ENCODE measurements at regions not wholly inside any gene's neighbourhood (a gene's known extent, or its start where the extent isn't known, plus 50 kb on each side); places are given as distances from the start of the nearest gene placed in this dataset.
"Not testable (repeated sequence)": the region's sequence is repeated elsewhere in the genome, so short reads cannot be mapped to it uniquely, and the experiment has no call there.

DNA sequence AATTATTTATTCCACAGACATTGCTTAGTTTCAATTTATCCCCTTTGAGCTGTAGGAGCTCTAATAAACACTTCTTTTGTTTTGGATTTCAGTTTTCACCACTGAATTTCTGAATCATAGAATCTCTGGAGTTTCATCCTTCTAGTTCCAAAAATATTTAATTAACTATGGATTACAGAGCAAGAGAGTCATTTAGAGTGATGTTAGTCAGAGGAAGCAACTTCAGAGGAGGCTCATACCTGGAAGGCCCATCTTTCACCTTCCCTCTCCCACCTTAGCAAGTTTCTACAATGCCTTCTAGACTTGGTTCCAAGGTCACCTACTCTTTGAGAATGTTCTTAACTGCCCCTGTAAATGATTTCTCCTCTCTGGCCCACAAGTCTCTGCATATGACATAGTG is 353.2 kb downstream of the SPRY2 start:
- no peak for DNase-seq (ENCODE audit: low spot score)
- Histone ChIP-seq H3K27me3 (replicated peaks; ENCODE audit: insufficient read depth, low read depth, low read length, poor library complexity) (no peaks in the 10 kb centered on the region), H3K27ac (ENCODE audit: low read depth, low read length, poor library complexity, severe bottlenecking) (no peak overlapping the region), H3K4me3 (ENCODE audit: low read depth, low read length, poor library complexity, severe bottlenecking) (no peak overlapping the region), H3K4me1 (ENCODE audit: insufficient read depth, low read length, poor library complexity, severe bottlenecking) (no peaks in the 10 kb centered on the region), H3K36me3 (ENCODE audit: insufficient read depth, low read length, poor library complexity, severe bottlenecking) (no peaks in the 10 kb centered on the region), H3K9me3 (ENCODE audit: low read depth, low read length, poor library complexity, severe bottlenecking) (no peaks in the 10 kb centered on the region)
- ChIA-PET POLR2A (ENCODE audit: low non-redundant PET) (no interaction called here), CTCF (no interaction called here)
- TF ChIP-seq, protein P1, sequence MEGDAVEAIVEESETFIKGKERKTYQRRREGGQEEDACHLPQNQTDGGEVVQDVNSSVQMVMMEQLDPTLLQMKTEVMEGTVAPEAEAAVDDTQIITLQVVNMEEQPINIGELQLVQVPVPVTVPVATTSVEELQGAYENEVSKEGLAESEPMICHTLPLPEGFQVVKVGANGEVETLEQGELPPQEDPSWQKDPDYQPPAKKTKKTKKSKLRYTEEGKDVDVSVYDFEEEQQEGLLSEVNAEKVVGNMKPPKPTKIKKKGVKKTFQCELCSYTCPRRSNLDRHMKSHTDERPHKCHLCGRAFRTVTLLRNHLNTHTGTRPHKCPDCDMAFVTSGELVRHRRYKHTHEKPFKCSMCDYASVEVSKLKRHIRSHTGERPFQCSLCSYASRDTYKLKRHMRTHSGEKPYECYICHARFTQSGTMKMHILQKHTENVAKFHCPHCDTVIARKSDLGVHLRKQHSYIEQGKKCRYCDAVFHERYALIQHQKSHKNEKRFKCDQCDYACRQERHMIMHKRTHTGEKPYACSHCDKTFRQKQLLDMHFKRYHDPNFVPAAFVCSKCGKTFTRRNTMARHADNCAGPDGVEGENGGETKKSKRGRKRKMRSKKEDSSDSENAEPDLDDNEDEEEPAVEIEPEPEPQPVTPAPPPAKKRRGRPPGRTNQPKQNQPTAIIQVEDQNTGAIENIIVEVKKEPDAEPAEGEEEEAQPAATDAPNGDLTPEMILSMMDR (conservative IDR thresholded peaks at IDR 0.05; ENCODE audit: low read depth, low read length): no peak
- no peak for TF ChIP-seq EZH2 (IDR thresholded peaks at IDR 0.05; ENCODE audit: borderline replicate concordance, low read depth, low read length, poor library complexity, severe bottlenecking)
- intact Hi-C loops (cut with micrococcal nuclease; ENCODE audit: unreplicated experiment): no loop called here
- no TSS peak for BruUV-seq (replicated peaks)

DNA sequence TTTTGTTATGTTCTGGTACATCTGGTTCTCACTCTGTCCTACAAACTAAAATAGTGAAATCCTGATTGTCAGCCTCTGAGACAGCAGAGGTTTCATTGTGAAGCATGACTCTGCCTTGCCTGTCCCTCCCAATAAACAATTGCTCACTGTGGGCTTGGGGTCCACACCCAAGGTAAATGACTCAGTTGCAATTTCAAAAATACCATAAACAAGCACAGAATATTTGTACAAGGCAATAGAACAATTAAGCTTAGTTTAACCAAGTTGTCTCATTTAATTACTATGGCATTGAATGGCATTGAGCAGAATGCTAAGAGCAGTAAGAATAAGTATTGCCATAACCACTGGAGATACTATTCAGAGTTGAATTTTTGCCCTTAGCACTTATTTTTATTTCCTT is 353.6 kb downstream of the SPRY2 start:
- Histone ChIP-seq H3K4me1 (ENCODE audit: insufficient read depth, low read length, poor library complexity, severe bottlenecking) (no peaks in the 10 kb centered on the region), H3K27ac (ENCODE audit: low read depth, low read length, poor library complexity, severe bottlenecking) (no peak overlapping the region), H3K27me3 (replicated peaks; ENCODE audit: insufficient read depth, low read depth, low read length, poor library complexity) (no peaks in the 10 kb centered on the region), H3K36me3 (ENCODE audit: insufficient read depth, low read length, poor library complexity, severe bottlenecking) (no peaks in the 10 kb centered on the region), H3K4me3 (ENCODE audit: low read depth, low read length, poor library complexity, severe bottlenecking) (no peak overlapping the region), H3K9me3 (ENCODE audit: low read depth, low read length, poor library complexity, severe bottlenecking) (no peaks in the 10 kb centered on the region)
- BruUV-seq (replicated peaks): no TSS peak
- TF ChIP-seq, protein P1 (conservative IDR thresholded peaks at IDR 0.05; ENCODE audit: low read depth, low read length): no peak
- TF ChIP-seq EZH2 (IDR thresholded peaks at IDR 0.05; ENCODE audit: borderline replicate concordance, low read depth, low read length, poor library complexity, severe bottlenecking): no peak
- ChIA-PET POLR2A (ENCODE audit: low non-redundant PET) (no interaction called here), CTCF (no interaction called here)
- DNase-seq (ENCODE audit: low spot score): no peak
- intact Hi-C loops (cut with micrococcal nuclease; ENCODE audit: unreplicated experiment): no loop called here

DNA sequence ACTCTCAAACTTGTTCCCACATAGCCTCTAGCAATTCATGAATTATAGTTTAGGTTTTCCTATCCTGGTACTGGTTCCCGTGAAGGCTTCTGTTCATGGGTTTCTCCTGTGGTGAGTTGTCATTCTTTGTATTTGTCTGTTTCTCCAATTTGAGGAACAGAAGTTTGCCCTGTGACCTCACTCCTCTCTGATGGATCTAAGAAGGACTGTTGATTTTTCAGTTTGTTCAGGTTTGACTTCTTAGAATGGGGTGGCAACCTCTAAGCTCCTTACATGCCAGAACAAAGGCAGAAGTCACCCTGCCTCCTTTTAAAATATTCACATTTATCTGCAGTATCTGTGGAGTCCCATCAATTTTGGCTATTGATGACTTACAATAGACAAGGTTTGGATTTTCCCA is 354.0 kb downstream of the SPRY2 start:
- Histone ChIP-seq H3K27me3 (replicated peaks; ENCODE audit: insufficient read depth, low read depth, low read length, poor library complexity) (no peaks in the 10 kb centered on the region), H3K9me3 (ENCODE audit: low read depth, low read length, poor library complexity, severe bottlenecking) (no peaks in the 10 kb centered on the region), H3K4me1 (ENCODE audit: insufficient read depth, low read length, poor library complexity, severe bottlenecking) (no peaks in the 10 kb centered on the region), H3K36me3 (ENCODE audit: insufficient read depth, low read length, poor library complexity, severe bottlenecking) (no peaks in the 10 kb centered on the region), H3K4me3 (ENCODE audit: low read depth, low read length, poor library complexity, severe bottlenecking) (no peak overlapping the region), H3K27ac (ENCODE audit: low read depth, low read length, poor library complexity, severe bottlenecking) (no peak overlapping the region)
- no peak for DNase-seq (ENCODE audit: low spot score)
- TF ChIP-seq, protein P1 (conservative IDR thresholded peaks at IDR 0.05; ENCODE audit: low read depth, low read length): no peak
- no peak for TF ChIP-seq EZH2 (IDR thresholded peaks at IDR 0.05; ENCODE audit: borderline replicate concordance, low read depth, low read length, poor library complexity, severe bottlenecking)
- ChIA-PET CTCF (no interaction called here), POLR2A (ENCODE audit: low non-redundant PET) (no interaction called here)
- no TSS peak for BruUV-seq (replicated peaks)
- intact Hi-C loops (cut with micrococcal nuclease; ENCODE audit: unreplicated experiment): no loop called here

DNA sequence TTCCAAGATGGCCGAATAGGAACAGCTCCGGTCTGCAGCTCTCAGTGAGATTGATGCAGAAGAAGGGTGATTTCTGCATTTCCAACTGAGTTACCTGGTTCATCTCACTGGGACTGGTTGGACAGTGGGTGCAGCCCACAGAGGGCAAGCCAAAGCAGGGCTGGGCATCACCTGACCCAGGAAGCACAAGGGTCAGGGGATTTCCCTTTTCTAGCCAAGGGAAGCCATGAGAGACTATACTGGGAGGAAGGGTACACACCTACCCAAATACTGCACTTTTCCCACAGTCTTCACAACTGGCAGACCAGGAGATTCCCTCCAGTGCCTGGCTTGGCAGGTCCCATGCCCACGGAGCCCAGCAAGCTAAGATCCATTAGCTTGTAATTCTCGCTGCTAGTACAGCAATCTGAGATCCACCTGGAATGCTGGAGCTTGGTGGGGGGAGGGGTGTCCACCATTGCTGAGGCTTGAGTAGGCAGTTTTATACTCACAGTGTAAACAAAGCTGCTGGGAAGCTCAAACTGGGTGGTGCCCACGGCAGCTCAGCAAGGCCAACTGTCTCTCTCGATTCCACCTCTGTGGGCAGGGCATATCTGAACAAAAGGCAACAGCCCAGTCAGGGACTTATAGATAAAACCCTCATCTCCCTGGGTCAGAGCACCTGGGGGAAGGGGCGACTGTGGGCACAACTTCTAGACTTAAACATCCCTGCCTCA is 365.8 kb downstream of the SPRY2 start:
- H3K27ac ChIP-seq (ENCODE audit: low read depth, low read length, poor library complexity, severe bottlenecking); DNase-seq (ENCODE audit: low spot score); H3K4me1 ChIP-seq (ENCODE audit: insufficient read depth, low read length, poor library complexity, severe bottlenecking); H3K27me3 ChIP-seq (replicated peaks; ENCODE audit: insufficient read depth, low read depth, low read length, poor library complexity); H3K36me3 ChIP-seq (ENCODE audit: insufficient read depth, low read length, poor library complexity, severe bottlenecking); BruUV-seq (replicated peaks); intact Hi-C loops (cut with micrococcal nuclease; ENCODE audit: unreplicated experiment); CTCF ChIA-PET; H3K4me3 ChIP-seq (ENCODE audit: low read depth, low read length, poor library complexity, severe bottlenecking): not testable (repeated sequence)
- POLR2A ChIA-PET (ENCODE audit: low non-redundant PET): interaction anchor here (0.6 kb wide), 1 partner anchor 16 kb away, joined by 6 read pairs; no protein-coding TSS in a partner anchor
- H3K9me3 ChIP-seq (ENCODE audit: low read depth, low read length, poor library complexity, severe bottlenecking): peaks cover 11% of the 10 kb centered on the region
